Suppressor macrophage treated with lipopolysaccharide for 4 hours (primary cell): ENCODE measurements at regions not wholly inside any gene's neighbourhood (a gene's known extent, or its start where the extent isn't known, plus 50 kb on each side); places are given as distances from the start of the nearest gene placed in this dataset.
A peak's percentile ranks its signal among the peaks of the same experiment; 100 is the strongest.

Experiments
- DNase-seq: peaks from one replicate; pipeline ENCODE4 v3.0.0-alpha.2; 2020

GRCh38 chr6:51494342-51494741 lies 593.1 kb downstream of the PKHD1 start:
- DNase-seq = no peak

DNA sequence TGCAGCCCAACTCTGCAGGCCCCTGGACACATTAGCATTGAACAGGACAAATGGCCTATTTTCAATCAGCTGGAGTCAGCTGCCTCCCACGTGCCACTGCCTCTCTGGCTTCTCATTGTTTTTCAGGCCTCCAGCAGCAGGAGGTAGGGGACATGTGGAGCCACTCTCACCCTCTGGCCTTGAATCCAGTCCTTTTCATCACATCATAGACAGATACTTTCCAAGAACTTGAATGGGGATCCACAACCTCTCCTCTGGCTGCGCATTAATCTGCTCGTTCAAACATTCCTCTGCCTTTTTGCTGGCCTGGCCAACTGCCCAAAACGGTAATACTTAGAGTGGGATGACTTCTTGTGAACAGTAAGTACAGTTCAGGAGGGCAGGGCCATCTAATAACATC lies 592.3 kb downstream of the PKHD1 start:
- DNase-seq = no peak

DNA sequence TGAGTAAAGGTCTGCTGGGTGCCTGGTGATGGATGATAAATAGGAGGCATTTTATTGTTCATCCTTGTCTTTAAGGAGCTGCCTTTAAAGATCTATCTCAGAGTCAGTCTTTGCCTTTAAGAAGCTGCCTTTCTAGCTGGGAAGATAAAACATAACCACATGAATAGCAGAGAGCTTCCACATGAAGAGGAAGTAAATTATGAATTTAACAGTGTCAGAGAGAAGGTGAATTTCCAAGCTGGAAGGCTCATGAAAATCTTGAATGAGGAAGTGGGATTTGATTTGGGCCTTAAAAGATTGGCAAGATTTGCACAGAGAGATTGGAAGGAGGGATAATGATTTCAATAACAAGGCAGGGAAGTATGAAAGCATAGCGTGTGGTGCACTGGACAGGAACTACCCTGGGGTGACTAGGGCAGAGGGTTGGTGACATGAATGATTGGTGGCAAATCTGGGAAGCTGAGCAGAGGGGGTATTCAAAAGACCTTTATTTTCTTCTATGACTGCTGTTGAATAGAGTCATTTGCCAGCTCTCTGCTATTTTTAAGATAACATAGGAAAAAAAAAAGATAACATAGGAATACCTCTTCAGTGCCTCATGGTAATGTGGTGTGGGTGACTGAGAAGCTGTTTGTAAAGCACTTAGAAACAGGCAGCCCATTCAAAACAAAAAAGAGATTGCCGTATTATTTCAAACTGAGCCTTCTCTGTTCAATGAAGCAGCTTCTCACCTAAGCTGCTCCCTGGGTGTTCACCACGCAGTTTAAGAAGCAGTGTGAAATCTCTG lies 591.6 kb downstream of the PKHD1 start:
- no peak for DNase-seq

DNA sequence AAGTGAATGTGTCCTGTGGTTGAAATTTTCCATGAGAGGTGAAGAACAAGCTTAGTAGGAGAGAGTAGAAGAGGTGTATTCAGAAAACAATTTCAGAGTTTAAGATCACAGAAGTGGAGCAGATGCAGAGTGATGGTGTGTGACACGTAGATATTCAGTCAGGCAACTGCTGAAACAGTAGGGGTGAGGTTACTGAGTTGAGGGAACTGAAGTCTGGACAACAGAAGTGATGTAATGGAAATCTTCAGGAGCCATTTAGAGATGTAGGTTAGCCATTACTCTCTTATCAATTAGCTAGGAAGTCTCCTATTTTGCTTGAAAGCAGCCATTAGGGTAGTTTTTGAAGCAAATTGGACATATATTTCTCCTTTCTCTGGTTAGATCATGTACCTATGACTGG lies 584.4 kb downstream of the PKHD1 start:
- DNase-seq = no peak

DNA sequence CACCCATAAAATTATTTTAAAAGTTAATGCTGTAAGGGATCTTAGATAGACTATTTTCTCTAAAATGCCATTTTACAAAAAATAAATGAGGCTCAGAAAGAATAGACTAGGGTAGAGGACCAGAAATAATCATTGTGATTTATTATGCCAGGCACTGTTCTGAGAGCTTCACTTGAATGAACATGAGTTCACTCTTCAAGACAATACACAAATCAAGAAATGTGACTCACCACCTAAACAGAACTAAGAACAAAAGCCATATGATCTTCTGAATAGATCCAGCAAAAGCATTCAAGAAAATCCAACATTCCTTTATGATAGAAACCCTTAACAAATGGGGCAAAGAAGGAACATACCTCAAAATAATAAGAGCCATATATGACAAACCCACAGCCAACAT lies 582.0 kb downstream of the PKHD1 start:
- DNase-seq = no peak

DNA sequence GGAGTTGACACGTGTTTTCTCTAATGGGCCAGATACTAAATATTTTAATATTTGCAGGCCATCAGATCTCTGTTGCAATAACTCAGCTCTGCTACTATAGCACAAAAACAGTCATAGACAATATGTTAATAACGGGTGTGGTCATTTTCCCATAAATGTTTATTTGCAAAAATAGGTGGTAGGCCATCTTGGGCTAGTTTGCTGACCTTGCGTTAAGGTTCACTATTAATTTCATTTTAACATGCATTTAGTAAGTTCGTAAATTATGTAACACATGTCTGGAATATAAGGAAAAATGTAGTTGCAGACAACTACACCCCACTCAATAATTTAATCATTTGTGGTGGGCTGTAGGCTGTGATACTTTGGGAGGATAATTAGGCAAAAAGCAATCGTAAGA lies 577.8 kb downstream of the PKHD1 start:
- DNase-seq = no peak

- DNase-seq = no peak
Measured at GRCh38 chr6:51511081-51511480, 576.3 kb downstream of the PKHD1 start.

GRCh38 chr6:51513891-51514747 lies 573.3 kb downstream of the PKHD1 start:
- DNase-seq = no peak

GRCh38 chr6:51514748-51515402 lies 572.5 kb downstream of the PKHD1 start:
- no peak for DNase-seq

DNA sequence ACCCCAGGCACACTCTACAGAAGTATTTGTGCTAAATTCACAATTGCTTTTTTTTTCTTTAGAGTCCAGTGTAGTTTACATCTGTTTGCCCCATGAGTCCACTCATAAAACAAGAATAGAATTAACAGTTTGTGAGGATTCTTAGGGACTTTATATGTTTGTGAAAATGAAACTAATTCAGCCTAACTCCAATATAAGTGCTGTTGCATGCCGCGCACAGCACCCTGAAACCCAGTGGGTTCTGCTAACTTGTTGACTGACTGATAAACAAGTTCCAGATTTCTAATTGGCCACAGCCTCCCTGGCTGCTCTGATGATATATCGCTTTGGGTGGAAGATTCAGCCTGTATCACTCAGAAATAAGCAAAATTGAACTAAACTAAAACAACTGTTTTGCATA lies 561.4 kb downstream of the PKHD1 start:
- DNase-seq = no peak

GRCh38 chr6:51526922-51527321 lies 560.5 kb downstream of the PKHD1 start:
- no peak for DNase-seq

- DNase-seq = no peak
Measured at GRCh38 chr6:51528556-51528955, 558.9 kb downstream of the PKHD1 start.

DNA sequence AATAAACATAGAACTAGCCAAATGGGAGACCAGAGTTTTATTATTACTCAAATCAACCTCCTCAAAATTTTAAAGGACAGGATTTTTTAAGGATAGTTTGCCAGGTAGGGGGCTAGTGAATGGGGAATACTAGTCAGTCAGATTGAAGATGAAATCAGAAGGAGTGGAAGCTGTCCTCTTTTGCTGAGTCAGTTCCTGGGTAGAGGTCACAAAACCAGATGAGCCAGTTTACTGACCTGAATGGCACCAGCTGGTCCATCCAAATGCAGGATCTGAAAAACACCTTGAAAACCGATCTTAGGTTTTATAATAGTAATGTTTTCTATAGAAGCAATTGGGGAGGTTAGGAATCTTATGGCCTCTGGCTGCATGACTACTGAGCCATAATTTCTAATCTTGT lies 558.2 kb downstream of the PKHD1 start:
- DNase-seq = no peak

DNA sequence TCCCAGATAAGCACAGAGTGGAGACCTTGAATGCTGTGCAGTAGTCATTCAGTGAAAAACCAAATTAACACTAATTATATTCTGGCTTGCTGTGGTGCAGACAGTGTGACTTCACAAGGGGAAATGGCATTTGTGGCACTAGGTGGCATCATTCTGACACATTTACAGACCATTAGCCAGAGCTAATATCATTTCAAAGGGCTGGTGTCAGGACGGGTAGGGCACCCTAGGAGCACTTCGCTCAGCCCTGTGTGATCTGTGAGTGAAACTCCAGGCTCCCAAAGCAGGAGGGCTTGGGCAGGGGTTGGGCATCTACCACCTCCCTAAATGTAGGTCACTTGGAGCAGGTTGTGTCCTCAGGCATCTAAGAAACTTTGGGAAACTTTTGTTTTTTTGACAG lies 555.8 kb downstream of the PKHD1 start:
- no peak for DNase-seq

GRCh38 chr6:51533962-51534361 lies 553.5 kb downstream of the PKHD1 start:
- peak; percentile 9 for DNase-seq

DNA sequence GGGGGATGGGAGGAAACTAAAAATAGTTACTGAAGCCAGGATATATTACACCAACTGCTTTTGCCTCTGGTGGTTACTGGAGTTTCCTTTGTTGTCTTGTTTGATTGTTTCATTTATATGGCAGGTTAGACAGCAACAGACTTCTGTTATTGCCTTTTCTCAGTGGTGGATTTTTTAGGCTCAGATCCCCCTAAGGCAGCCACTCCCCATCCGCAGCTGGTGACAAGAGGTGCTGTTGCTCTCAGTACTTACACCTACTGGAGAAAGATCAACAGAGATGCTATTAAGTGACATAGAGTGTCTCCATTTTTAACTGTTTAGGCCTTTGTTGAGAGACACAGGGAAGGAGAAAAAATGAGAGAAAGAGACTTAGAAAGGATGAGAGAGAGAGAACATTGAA lies 552.1 kb downstream of the PKHD1 start:
- DNase-seq = no peak

DNA sequence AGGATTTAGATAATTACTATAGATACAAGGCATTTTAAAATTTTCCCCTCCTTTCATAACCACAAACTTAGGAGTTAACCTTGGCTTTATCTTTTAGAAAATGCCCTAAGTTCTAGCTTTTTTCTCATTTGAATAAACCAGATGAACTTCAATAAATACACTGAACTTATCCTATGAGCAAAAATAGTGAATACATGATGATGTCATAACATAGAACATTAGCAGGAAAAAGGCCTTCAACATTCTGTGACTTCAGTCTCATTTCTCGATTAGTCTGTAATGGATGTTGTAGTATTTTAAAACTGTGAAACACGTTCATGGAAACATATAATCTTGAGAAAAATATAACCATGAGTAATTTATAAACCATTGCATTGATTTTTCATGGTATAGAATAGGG lies 550.7 kb downstream of the PKHD1 start:
- DNase-seq = no peak

DNA sequence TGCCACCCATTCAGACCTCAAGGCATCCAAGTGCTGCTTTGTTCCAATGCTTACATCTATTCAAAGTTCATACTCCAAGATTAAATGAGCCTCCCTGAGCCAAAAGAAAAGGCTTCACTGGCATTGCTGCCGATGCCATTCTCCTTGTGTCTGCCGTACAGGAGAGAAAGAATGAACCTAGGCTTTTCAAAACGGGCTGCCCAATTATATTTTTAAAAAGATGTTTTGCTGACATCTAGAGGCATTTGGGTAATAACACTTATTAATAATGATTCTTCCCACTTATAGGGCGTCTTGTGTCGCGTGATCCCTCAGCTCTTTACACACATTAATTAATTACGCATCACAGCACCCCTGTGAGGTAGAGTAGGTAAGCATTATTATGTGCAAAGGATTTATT lies 545.6 kb downstream of the PKHD1 start:
- no peak for DNase-seq

GRCh38 chr6:51542475-51542874 lies 544.9 kb downstream of the PKHD1 start:
- DNase-seq = no peak

GRCh38 chr6:51550243-51550642 lies 537.2 kb downstream of the PKHD1 start:
- DNase-seq = no peak

- DNase-seq = no peak
Measured at GRCh38 chr6:51552435-51552834, 535.0 kb downstream of the PKHD1 start.

- DNase-seq = no peak
Measured at GRCh38 chr6:51553246-51554015, 534.0 kb downstream of the PKHD1 start.

DNA sequence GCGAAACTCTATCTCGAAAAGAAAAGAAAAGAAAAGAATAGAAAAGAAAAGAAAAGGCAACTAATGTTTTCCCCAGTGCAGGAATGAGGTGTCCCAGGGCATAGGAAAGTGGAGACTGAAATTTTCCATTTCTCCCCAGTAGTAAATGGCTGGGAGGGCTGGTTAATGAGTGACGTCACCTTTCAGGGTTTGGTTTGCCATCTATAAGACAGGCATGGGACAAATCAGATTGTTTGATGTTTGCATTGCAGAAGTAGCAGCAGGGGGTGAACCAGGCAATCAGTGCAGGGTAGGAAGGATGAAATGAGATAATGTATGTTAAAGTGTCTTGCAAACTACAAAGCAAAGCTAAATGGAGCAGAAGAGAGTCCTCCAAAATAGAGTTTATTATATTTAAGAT lies 533.4 kb downstream of the PKHD1 start:
- DNase-seq = no peak
